ENCODE measurements at regions not wholly inside any gene's neighbourhood (a gene's known extent, or its start where the extent isn't known, plus 50 kb on each side); places are given as distances from the start of the nearest gene placed in this dataset.

DNA sequence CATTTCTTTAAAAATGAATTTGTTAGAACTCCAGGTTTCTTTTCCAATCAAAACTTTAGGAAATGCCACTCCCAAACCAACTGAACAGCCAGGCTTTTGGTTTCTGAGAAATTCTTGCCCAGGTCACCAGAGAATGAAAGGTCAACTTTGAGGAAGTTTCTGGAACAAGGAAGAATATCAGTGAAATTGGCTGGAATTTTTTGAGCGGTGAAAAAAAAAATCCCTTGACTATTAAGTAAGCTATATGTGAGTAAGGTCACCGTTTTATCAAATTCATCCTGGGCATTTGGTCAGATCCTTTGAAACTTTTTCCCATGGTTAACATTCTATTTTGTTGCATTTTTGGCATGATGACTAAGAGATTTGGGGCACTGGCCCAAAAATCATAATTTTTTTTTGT lies 469.3 kb downstream of the LTN1 start:
- H3K9me3 ChIP-seq (ENCODE audit: severe bottlenecking), result no peaks in the 10 kb centered on the region
- no peak for DNase-seq
- H3K4me3 ChIP-seq (ENCODE audit: low read depth, low read length), result no peak overlapping the region
- H3K27me3 ChIP-seq (ENCODE audit: insufficient read depth, low read depth, severe bottlenecking), result peaks cover 62% of the 10 kb centered on the region
- H3K36me3 ChIP-seq, result no peaks in the 10 kb centered on the region
- TF ChIP-seq, protein P1, sequence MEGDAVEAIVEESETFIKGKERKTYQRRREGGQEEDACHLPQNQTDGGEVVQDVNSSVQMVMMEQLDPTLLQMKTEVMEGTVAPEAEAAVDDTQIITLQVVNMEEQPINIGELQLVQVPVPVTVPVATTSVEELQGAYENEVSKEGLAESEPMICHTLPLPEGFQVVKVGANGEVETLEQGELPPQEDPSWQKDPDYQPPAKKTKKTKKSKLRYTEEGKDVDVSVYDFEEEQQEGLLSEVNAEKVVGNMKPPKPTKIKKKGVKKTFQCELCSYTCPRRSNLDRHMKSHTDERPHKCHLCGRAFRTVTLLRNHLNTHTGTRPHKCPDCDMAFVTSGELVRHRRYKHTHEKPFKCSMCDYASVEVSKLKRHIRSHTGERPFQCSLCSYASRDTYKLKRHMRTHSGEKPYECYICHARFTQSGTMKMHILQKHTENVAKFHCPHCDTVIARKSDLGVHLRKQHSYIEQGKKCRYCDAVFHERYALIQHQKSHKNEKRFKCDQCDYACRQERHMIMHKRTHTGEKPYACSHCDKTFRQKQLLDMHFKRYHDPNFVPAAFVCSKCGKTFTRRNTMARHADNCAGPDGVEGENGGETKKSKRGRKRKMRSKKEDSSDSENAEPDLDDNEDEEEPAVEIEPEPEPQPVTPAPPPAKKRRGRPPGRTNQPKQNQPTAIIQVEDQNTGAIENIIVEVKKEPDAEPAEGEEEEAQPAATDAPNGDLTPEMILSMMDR (IDR thresholded peaks at IDR 0.05; ENCODE audit: low read depth, low read length), result no peak
- H3K27ac ChIP-seq, result no peak overlapping the region

DNA sequence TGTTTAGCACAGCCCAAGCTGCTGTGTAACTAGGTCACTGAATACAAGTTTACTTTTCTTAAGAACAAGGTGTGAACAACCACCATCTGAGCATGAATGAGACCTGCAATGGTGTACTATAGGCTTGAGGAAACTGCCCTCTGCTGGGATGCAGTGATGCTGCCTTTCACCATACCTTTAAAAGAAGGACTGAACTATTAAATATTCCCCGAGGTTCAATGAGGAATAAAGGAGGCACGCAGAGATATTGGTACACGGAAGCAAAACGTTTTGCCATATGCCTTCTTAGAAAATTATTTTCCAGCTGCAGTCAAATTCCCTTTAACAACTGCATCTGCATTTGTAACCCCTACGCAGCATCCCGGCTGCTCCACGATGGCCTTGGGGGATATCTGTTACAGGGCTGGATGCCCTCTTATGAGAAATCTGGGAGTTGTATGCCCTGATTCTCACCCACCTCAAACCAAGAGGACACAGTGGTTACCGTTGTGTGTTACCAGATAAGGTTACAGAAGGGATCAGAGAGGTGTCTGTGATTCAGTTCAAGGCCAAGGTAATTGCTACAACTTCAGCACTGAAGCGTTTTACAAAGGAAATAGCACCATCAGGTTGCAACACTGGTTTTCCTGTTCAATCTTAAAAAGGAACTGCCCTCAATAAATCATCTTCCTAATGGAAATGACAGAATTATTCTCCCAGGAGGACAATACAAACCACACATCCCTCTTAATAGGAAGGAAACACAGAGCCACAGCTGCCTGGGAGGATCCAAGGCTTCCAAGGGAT lies 470.5 kb downstream of the LTN1 start:
- H3K27ac ChIP-seq, result no peak overlapping the region
- TF ChIP-seq, protein P1 (IDR thresholded peaks at IDR 0.05; ENCODE audit: low read depth, low read length), result peak; percentile 48
- peaks cover 57% of the 10 kb centered on the region for H3K27me3 ChIP-seq (ENCODE audit: insufficient read depth, low read depth, severe bottlenecking)
- no peaks in the 10 kb centered on the region for H3K36me3 ChIP-seq
- H3K9me3 ChIP-seq (ENCODE audit: severe bottlenecking), result no peaks in the 10 kb centered on the region
- DNase-seq, result no peak
- no peak overlapping the region for H3K4me3 ChIP-seq (ENCODE audit: low read depth, low read length)

DNA sequence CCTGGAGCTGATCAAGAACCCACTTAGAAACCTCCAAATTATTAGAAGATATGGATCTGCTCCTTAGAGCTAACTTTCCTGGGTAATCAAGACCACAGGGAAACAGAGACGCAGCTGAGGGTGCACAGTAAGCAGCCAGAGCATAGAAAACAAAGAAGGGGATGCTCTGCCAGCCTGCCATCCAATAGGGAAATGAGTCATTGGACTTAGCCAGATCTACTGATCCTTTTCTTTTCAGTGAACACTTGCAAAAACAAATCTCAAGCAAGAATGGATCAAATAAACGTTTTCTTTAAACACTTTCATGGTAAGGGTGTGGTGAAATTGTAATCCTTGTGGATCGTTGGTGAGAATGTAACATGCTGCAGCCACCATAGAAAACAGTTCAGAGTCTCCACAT lies 474.0 kb downstream of the LTN1 start:
- no peak overlapping the region for H3K4me3 ChIP-seq (ENCODE audit: low read depth, low read length)
- no peak for DNase-seq
- no peak overlapping the region for H3K27ac ChIP-seq

DNA sequence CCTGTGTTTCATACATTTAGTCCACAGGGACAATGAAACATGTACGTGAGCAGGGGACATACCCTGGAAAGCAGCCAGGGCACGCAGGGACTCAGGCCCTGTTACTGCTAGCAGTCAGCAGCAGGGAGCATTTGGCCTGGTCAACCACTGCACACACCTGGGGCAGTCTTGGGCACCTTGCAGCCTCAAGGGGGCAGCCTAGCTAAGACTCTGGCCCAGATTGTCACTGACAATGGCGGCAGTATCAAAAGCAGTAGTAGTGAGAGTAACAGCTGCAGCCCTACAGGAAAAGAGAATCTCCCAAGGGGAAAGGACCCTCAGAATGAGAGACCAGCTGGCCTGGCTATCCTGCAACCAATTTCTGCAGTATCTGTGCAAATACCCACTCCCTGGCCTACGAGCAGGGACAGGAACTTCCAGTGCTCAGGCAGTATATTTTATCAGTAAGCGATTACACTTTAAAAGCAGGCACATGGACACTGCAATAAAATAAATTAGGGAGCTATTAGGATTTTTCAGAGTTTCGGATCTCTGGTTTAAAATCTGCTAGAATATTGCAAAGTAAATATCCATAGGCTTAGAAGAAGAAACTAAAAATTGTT lies 475.6 kb downstream of the LTN1 start:
- no peaks in the 10 kb centered on the region for H3K36me3 ChIP-seq
- H3K27me3 ChIP-seq (ENCODE audit: insufficient read depth, low read depth, severe bottlenecking), result peaks cover 23% of the 10 kb centered on the region
- no peak overlapping the region for H3K4me3 ChIP-seq (ENCODE audit: low read depth, low read length)
- peak; percentile 84 for DNase-seq
- H3K27ac ChIP-seq, result no peak overlapping the region
- TF ChIP-seq, protein P1 (IDR thresholded peaks at IDR 0.05; ENCODE audit: low read depth, low read length), result peak; percentile 97
- H3K9me3 ChIP-seq (ENCODE audit: severe bottlenecking), result no peaks in the 10 kb centered on the region

More for the DNA sequence above, 474.0 kb downstream of the LTN1 start:
- no peaks in the 10 kb centered on the region for H3K9me3 ChIP-seq (ENCODE audit: severe bottlenecking)
- peaks cover 27% of the 10 kb centered on the region for H3K27me3 ChIP-seq (ENCODE audit: insufficient read depth, low read depth, severe bottlenecking)
- H3K36me3 ChIP-seq, result no peaks in the 10 kb centered on the region
- TF ChIP-seq, protein P1 (IDR thresholded peaks at IDR 0.05; ENCODE audit: low read depth, low read length), result no peak

DNA sequence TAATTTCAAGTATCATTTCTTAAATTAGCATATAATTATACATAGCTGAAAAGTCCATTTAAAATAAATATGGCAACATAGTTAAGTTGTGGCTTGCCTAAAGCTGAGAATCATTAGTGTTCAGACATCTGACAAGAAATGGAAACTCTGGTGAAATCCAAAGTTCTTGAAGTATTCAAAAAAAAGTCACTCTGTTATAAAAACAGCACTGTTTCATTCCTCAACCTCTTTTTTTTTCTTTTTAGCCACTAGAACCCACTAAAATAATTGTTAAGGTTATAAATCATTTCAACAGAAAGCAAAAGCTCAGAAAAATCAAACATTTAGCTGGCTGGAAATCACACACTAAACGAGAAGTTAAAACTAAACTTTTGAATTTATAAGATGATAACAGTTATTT lies 476.7 kb downstream of the LTN1 start:
- Histone ChIP-seq H3K27me3 (ENCODE audit: insufficient read depth, low read depth, severe bottlenecking) (peaks cover 28% of the 10 kb centered on the region), H3K9me3 (ENCODE audit: severe bottlenecking) (no peaks in the 10 kb centered on the region), H3K27ac (no peak overlapping the region), H3K4me3 (ENCODE audit: low read depth, low read length) (no peak overlapping the region), H3K36me3 (no peaks in the 10 kb centered on the region)
- DNase-seq, result no peak
- TF ChIP-seq, protein P1 (IDR thresholded peaks at IDR 0.05; ENCODE audit: low read depth, low read length), result no peak
